ENCODE measurements at regions not wholly inside any gene's neighbourhood (a gene's known extent, or its start where the extent isn't known, plus 50 kb on each side); places are given as distances from the start of the nearest gene placed in this dataset.

DNA sequence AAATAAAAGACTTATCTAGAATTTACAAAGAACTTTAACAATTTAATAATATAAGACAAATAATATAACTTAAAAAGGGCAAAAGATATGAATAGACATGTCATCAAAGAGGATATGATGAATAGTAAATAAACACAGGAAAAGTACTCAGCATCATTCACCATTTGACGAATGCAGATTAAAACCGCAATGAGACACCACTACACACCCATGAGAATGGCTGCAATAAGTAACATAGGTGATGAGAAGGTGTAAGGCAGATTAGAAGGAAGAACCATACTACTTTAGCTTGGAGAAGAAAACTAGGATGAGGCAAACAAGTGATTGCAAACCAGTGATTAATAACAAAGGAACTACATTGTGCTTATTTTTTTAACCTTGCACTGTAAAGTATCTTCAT lies 152.0 kb downstream of the CYRIA start:
- TF ChIP-seq, protein P1, sequence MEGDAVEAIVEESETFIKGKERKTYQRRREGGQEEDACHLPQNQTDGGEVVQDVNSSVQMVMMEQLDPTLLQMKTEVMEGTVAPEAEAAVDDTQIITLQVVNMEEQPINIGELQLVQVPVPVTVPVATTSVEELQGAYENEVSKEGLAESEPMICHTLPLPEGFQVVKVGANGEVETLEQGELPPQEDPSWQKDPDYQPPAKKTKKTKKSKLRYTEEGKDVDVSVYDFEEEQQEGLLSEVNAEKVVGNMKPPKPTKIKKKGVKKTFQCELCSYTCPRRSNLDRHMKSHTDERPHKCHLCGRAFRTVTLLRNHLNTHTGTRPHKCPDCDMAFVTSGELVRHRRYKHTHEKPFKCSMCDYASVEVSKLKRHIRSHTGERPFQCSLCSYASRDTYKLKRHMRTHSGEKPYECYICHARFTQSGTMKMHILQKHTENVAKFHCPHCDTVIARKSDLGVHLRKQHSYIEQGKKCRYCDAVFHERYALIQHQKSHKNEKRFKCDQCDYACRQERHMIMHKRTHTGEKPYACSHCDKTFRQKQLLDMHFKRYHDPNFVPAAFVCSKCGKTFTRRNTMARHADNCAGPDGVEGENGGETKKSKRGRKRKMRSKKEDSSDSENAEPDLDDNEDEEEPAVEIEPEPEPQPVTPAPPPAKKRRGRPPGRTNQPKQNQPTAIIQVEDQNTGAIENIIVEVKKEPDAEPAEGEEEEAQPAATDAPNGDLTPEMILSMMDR (IDR thresholded peaks at IDR 0.05), result no peak
- TF ChIP-seq POLR2AphosphoS5 (IDR thresholded peaks at IDR 0.05), result no peak
- no peak for TF ChIP-seq POLR2A (IDR thresholded peaks at IDR 0.05)
